Activated gamma-delta T cell treated with Interleukin-2 at 50 U/mL for 16 hours (primary cell): ENCODE measurements at regions not wholly inside any gene's neighbourhood (a gene's known extent, or its start where the extent isn't known, plus 50 kb on each side); places are given as distances from the start of the nearest gene placed in this dataset.

Experiments used
- DNase-seq: peaks from one replicate; pipeline ENCODE4 v3.0.0-alpha.2; 2020

- no peak for DNase-seq
Observed at GRCh38 chr21:43271452-43272020, 102.7 kb downstream of the CRYAA start.

- DNase-seq: no peak
Observed at GRCh38 chr21:43270800-43271301, 102.0 kb downstream of the CRYAA start.

- no peak for DNase-seq
Observed at GRCh38 chr21:43269957-43270705, 101.3 kb downstream of the CRYAA start.

- DNase-seq: peak; percentile 31
Observed at GRCh38 chr21:43269440-43269839, 100.6 kb downstream of the CRYAA start.

GRCh38 chr21:43268804-43269186, 100.0 kb downstream of the CRYAA start:
- no peak for DNase-seq

- DNase-seq: no peak
Observed at GRCh38 chr21:43268086-43268803, 99.4 kb downstream of the CRYAA start.

- DNase-seq: no peak
Observed at GRCh38 chr21:43267391-43268085, 98.7 kb downstream of the CRYAA start.

GRCh38 chr21:43266534-43266933, 97.7 kb downstream of the CRYAA start:
- no peak for DNase-seq

GRCh38 chr21:43262427-43262826, 93.6 kb downstream of the CRYAA start:
- peak; percentile 8 for DNase-seq
